ENCODE measurements at regions not wholly inside any gene's neighbourhood (a gene's known extent, or its start where the extent isn't known, plus 50 kb on each side); places are given as distances from the start of the nearest gene placed in this dataset.
"Not testable (repeated sequence)": the region's sequence is repeated elsewhere in the genome, so short reads cannot be mapped to it uniquely, and the experiment has no call there.

- H3K4me1 ChIP-seq (ENCODE audit: control insufficient read depth, extremely low read depth, insufficient read depth, low read length) = no peaks in the 10 kb centered on the region
- no peaks in the 10 kb centered on the region for H3K9me3 ChIP-seq (ENCODE audit: control insufficient read depth, low read depth, low read length)
- H2AFZ ChIP-seq (ENCODE audit: control insufficient read depth, low read length) = no peak overlapping the region
- no peak overlapping the region for H3K9ac ChIP-seq (ENCODE audit: control insufficient read depth, extremely low read depth, insufficient read depth, low read length)
- no peaks in the 10 kb centered on the region for H3K27me3 ChIP-seq (ENCODE audit: control insufficient read depth, extremely low read depth, insufficient read depth, low read length)
- H3K4me3 ChIP-seq (ENCODE audit: control insufficient read depth in 2 of 3, extremely low read depth in 1 of 3, insufficient read depth in 2 of 3, low read depth in 1 of 3, low read length in 3 of 3) = no peak overlapping the region
- H3K9me1 ChIP-seq (ENCODE audit: control insufficient read depth, extremely low read depth, insufficient read depth, low read length) = no peaks in the 10 kb centered on the region
- H3K4me2 ChIP-seq (ENCODE audit: control insufficient read depth, extremely low read depth, insufficient read depth, low read depth, low read length) = no peak overlapping the region
- dilution Hi-C loops (cut with MboI; ENCODE audit: extremely low pct_ligation_motif_present, low sequenced_read_pairs) = no loop called here
- DNase-seq (ENCODE audit: low read depth, low spot score) (no peak), FAIRE-seq (no peak)
- TF ChIP-seq EZH2 (IDR thresholded peaks at IDR 0.05; ENCODE audit: low read length) = no peak
- no peak for TF ChIP-seq CTCF (optimal IDR thresholded peaks at IDR 0.05 in 1 of 3, IDR thresholded peaks at IDR 0.05 in 1 of 3, conservative IDR thresholded peaks at IDR 0.05 in 1 of 3; ENCODE audit: extremely low read depth in 1 of 3, insufficient read depth in 2 of 3, low read length in 3 of 3)
- no peaks in the 10 kb centered on the region for H3K36me3 ChIP-seq (ENCODE audit: control insufficient read depth in 2 of 2, extremely low read depth in 1 of 2, insufficient read depth in 2 of 2, low read length in 2 of 2)
- no peak overlapping the region for H3K27ac ChIP-seq (ENCODE audit: control insufficient read depth, insufficient read depth, low read length)
- no peaks in the 10 kb centered on the region for H4K20me1 ChIP-seq (ENCODE audit: control insufficient read depth, extremely low read depth, insufficient read depth, low read length)
- H3K79me2 ChIP-seq (ENCODE audit: control insufficient read depth, insufficient read depth, low read length) = no peaks in the 10 kb centered on the region
Measured at GRCh38 chr2:116304328-116304727, 1510.2 kb upstream of the DDX18 start.

DNA sequence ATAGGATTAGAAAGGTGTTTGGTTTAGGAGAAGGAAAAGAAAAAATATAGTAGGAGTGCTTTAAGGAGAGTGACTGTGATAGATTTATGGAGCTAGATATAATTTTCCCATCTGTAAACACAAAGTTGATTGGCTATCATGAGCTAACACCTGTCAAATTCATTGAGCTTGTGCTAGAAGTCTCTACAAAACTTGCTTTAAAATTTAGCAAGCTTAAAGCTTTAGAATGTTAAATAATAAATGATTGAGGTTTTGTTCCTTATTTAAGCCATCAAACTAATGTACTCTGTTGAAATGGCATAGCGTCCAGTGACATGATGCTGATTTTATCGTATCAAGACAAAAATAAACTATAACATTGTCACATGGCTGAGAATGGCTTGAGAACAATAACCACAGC lies 1497.4 kb upstream of the DDX18 start:
- no peak for TF ChIP-seq CTCF (optimal IDR thresholded peaks at IDR 0.05 in 1 of 3, IDR thresholded peaks at IDR 0.05 in 1 of 3, conservative IDR thresholded peaks at IDR 0.05 in 1 of 3; ENCODE audit: extremely low read depth in 1 of 3, insufficient read depth in 2 of 3, low read length in 3 of 3)
- TF ChIP-seq EZH2 (IDR thresholded peaks at IDR 0.05; ENCODE audit: low read length) = no peak
- H2AFZ ChIP-seq (ENCODE audit: control insufficient read depth, low read length) = no peak overlapping the region
- no peak overlapping the region for H3K4me2 ChIP-seq (ENCODE audit: control insufficient read depth, extremely low read depth, insufficient read depth, low read depth, low read length)
- dilution Hi-C loops (cut with MboI; ENCODE audit: extremely low pct_ligation_motif_present, low sequenced_read_pairs) = no loop called here
- H4K20me1 ChIP-seq (ENCODE audit: control insufficient read depth, extremely low read depth, insufficient read depth, low read length) = no peaks in the 10 kb centered on the region
- H3K9me1 ChIP-seq (ENCODE audit: control insufficient read depth, extremely low read depth, insufficient read depth, low read length) = no peaks in the 10 kb centered on the region
- FAIRE-seq = no peak
- no peaks in the 10 kb centered on the region for H3K79me2 ChIP-seq (ENCODE audit: control insufficient read depth, insufficient read depth, low read length)
- H3K4me1 ChIP-seq (ENCODE audit: control insufficient read depth, extremely low read depth, insufficient read depth, low read length) = no peaks in the 10 kb centered on the region
- no peaks in the 10 kb centered on the region for H3K36me3 ChIP-seq (ENCODE audit: control insufficient read depth in 2 of 2, extremely low read depth in 1 of 2, insufficient read depth in 2 of 2, low read length in 2 of 2)
- no peaks in the 10 kb centered on the region for H3K9me3 ChIP-seq (ENCODE audit: control insufficient read depth, low read depth, low read length)
- no peak overlapping the region for H3K27ac ChIP-seq (ENCODE audit: control insufficient read depth, insufficient read depth, low read length)
- DNase-seq (ENCODE audit: low read depth, low spot score) = no peak
- H3K9ac ChIP-seq (ENCODE audit: control insufficient read depth, extremely low read depth, insufficient read depth, low read length) = no peak overlapping the region
- H3K4me3 ChIP-seq (ENCODE audit: control insufficient read depth in 2 of 3, extremely low read depth in 1 of 3, insufficient read depth in 2 of 3, low read depth in 1 of 3, low read length in 3 of 3) = no peak overlapping the region
- H3K27me3 ChIP-seq (ENCODE audit: control insufficient read depth, extremely low read depth, insufficient read depth, low read length) = no peaks in the 10 kb centered on the region

DNA sequence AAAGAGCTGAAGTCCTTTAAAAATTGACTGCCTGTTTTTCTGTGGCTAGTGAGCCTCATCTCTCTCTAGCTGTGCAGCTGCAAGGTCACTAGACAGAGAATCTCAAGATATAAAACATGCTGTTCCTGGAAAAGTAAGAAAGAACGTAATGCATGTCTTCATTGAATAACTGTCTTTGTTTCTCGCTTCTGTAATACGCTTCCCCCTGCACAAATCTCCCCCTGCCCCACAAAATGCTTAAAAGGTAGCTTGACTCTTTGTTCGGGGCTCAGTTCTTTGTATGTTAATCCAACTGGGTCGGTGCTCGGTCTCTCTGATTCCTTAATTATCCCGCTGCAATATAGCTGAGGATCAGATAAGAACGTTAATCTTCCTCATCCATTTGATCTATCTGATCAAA lies 1495.9 kb upstream of the DDX18 start:
- H2AFZ ChIP-seq (ENCODE audit: control insufficient read depth, low read length); H3K9ac ChIP-seq (ENCODE audit: control insufficient read depth, extremely low read depth, insufficient read depth, low read length); dilution Hi-C loops (cut with MboI; ENCODE audit: extremely low pct_ligation_motif_present, low sequenced_read_pairs); H3K36me3 ChIP-seq (ENCODE audit: control insufficient read depth in 2 of 2, extremely low read depth in 1 of 2, insufficient read depth in 2 of 2, low read length in 2 of 2); H3K4me2 ChIP-seq (ENCODE audit: control insufficient read depth, extremely low read depth, insufficient read depth, low read depth, low read length); FAIRE-seq; H3K4me1 ChIP-seq (ENCODE audit: control insufficient read depth, extremely low read depth, insufficient read depth, low read length); H3K9me1 ChIP-seq (ENCODE audit: control insufficient read depth, extremely low read depth, insufficient read depth, low read length); H3K27me3 ChIP-seq (ENCODE audit: control insufficient read depth, extremely low read depth, insufficient read depth, low read length); H3K79me2 ChIP-seq (ENCODE audit: control insufficient read depth, insufficient read depth, low read length); H3K9me3 ChIP-seq (ENCODE audit: control insufficient read depth, low read depth, low read length); H3K27ac ChIP-seq (ENCODE audit: control insufficient read depth, insufficient read depth, low read length); DNase-seq (ENCODE audit: low read depth, low spot score); H3K4me3 ChIP-seq (ENCODE audit: control insufficient read depth in 2 of 3, extremely low read depth in 1 of 3, insufficient read depth in 2 of 3, low read depth in 1 of 3, low read length in 3 of 3); H4K20me1 ChIP-seq (ENCODE audit: control insufficient read depth, extremely low read depth, insufficient read depth, low read length): not testable (repeated sequence)
